Memory B cell (primary cell): ENCODE measurements at regions not wholly inside any gene's neighbourhood (a gene's known extent, or its start where the extent isn't known, plus 50 kb on each side); places are given as distances from the start of the nearest gene placed in this dataset.
"Not testable (repeated sequence)": the region's sequence is repeated elsewhere in the genome, so short reads cannot be mapped to it uniquely, and the experiment has no call there.

ENCODE experiments used
- ATAC-seq: fragments of 150-1000 bp; cut with Tn5 transposase; 2 replicates; pipeline ENCODE4 v1.10.0; 2021; ENCODE audit warnings: low read depth, mild to moderate bottlenecking, moderate library complexity
- DNase-seq, 2 donors: peaks; one replicate each; pipeline ENCODE4 v3.0.0; 2022; ENCODE audit warnings: low spot score in 2 of 2
- H3K27ac Mint-ChIP-seq: one replicate; pipeline ENCODE4 v1.8.0; 2022; ENCODE audit warnings: mild to moderate bottlenecking, moderate library complexity, mixed read lengths
- H3K27me3 Mint-ChIP-seq: one replicate; pipeline ENCODE4 v1.8.0; 2022; ENCODE audit warnings: mixed read lengths
- H3K36me3 Mint-ChIP-seq: one replicate; pipeline ENCODE4 v1.8.0; 2022; ENCODE audit warnings: mild to moderate bottlenecking, mixed read lengths
- H3K4me1 Mint-ChIP-seq: one replicate; pipeline ENCODE4 v1.8.0; 2022; ENCODE audit warnings: mixed read lengths
- H3K4me3 Mint-ChIP-seq: one replicate; pipeline ENCODE4 v1.8.0; 2022; ENCODE audit warnings: mild to moderate bottlenecking, moderate library complexity, mixed read lengths
- H3K9me3 Mint-ChIP-seq: one replicate; pipeline ENCODE4 v1.8.0; 2022; ENCODE audit warnings: mixed read lengths

GRCh38 chr4:102397056-102397455 is 51.8 kb upstream of the SLC39A8 start:
- not testable (repeated sequence) for H3K4me1 Mint-ChIP-seq, H3K27me3 Mint-ChIP-seq, H3K4me3 Mint-ChIP-seq, H3K36me3 Mint-ChIP-seq, H3K9me3 Mint-ChIP-seq, ATAC-seq, DNase-seq, H3K27ac Mint-ChIP-seq

DNA sequence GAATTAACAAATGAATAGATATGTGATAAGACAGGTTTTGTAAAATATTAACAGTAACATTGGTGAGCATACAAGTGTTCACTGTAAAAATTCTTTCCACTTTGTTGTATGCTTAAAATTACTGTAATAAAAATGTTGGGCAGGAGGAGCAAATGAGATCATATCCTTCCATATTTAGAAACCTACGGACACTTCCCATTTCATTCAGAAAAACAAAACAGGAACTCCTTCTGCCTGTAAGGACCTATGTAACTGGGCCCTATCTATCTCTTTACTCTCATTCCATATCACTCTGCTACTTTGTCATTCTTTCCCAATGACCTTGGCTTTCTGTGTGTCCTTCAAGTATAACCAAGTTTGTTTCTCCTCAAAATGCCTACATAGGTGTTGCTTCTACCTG is 53.7 kb upstream of the SLC39A8 start:
- Mint-ChIP-seq H3K4me1 (peaks cover 3% of the 10 kb centered on the region), H3K27ac (no peak overlapping the region), H3K9me3 (no peaks in the 10 kb centered on the region), H3K4me3 (no peak overlapping the region), H3K36me3 (no peaks in the 10 kb centered on the region), H3K27me3 (no peaks in the 10 kb centered on the region)
- ATAC-seq = no peak
- no peak for DNase-seq

GRCh38 chr4:102400898-102401297 is 55.6 kb upstream of the SLC39A8 start:
- Mint-ChIP-seq H3K4me3 (no peak overlapping the region), H3K36me3 (no peaks in the 10 kb centered on the region), H3K4me1 (peaks cover 3% of the 10 kb centered on the region), H3K9me3 (no peaks in the 10 kb centered on the region), H3K27ac (no peak overlapping the region), H3K27me3 (no peaks in the 10 kb centered on the region)
- ATAC-seq = no peak
- no peak for DNase-seq

- Mint-ChIP-seq H3K27me3 (no peaks in the 10 kb centered on the region), H3K4me3 (no peak overlapping the region), H3K36me3 (no peaks in the 10 kb centered on the region), H3K27ac (no peak overlapping the region), H3K9me3 (no peaks in the 10 kb centered on the region), H3K4me1 (peaks cover 3% of the 10 kb centered on the region)
- DNase-seq = no peak
- no peak for ATAC-seq
These were observed 56.9 kb upstream of the SLC39A8 start for GRCh38 chr4:102402223-102402622.

DNA sequence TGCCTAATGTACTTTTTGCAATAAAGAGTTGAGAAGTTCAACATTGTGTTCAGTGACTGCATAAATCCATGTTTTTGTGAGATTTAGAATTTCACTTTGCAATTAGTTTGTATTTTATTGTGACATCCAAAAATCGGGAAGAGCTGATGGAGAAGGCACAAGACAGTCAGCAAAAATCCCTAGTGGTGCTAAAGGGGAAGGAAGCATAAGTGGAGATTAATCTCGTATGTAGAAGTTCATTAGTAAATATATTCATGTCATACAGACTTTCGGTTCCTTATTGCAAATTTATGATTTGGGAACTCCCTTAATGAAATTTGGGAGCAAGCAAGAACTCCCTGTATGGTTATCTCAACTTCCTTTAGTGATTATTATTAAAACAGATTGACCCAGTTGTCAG is 57.8 kb upstream of the SLC39A8 start:
- no peak for DNase-seq
- Mint-ChIP-seq H3K27me3 (no peaks in the 10 kb centered on the region), H3K4me1 (peaks cover 3% of the 10 kb centered on the region), H3K9me3 (no peaks in the 10 kb centered on the region), H3K27ac (no peak overlapping the region), H3K4me3 (no peak overlapping the region), H3K36me3 (no peaks in the 10 kb centered on the region)
- no peak for ATAC-seq

DNA sequence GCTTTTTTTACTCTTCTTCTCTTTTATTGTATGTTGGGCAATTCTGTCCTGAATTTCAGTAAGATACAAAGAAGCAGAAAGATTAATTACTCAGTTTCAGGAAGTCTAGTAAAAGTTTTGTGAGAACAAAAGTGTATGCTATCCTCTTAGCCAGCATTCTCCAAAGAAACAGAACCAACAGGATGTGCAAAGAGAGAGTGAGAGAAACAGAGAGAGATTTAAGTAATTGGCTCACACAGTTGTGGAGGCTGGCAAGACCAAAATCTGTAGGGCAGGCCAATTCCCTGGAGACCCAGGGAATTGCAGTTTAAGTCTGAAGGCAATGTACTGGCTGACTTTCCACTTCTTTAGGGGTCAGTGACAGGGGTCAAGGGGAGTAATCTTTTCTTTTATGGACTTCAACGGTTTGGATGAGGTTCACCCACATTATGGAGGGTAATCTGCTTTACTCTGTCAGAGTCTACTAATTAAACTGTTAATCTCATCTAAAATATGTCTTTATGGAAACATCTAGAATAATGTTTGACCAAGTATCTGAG is 59.2 kb upstream of the SLC39A8 start:
- H3K27ac Mint-ChIP-seq = no peak overlapping the region
- H3K4me1 Mint-ChIP-seq = peaks cover 3% of the 10 kb centered on the region
- no peaks in the 10 kb centered on the region for H3K9me3 Mint-ChIP-seq
- H3K4me3 Mint-ChIP-seq = no peak overlapping the region
- ATAC-seq (no peak), DNase-seq (no peak)
- no peaks in the 10 kb centered on the region for H3K36me3 Mint-ChIP-seq
- H3K27me3 Mint-ChIP-seq = no peaks in the 10 kb centered on the region

- Mint-ChIP-seq H3K4me1 (peaks cover 3% of the 10 kb centered on the region), H3K27ac (no peak overlapping the region), H3K9me3 (no peaks in the 10 kb centered on the region), H3K36me3 (no peaks in the 10 kb centered on the region), H3K27me3 (no peaks in the 10 kb centered on the region), H3K4me3 (no peak overlapping the region)
- no peak for ATAC-seq
- no peak for DNase-seq
These were observed 60.6 kb upstream of the SLC39A8 start for GRCh38 chr4:102405821-102406401.

- not testable (repeated sequence) for ATAC-seq, H3K36me3 Mint-ChIP-seq, H3K27me3 Mint-ChIP-seq, H3K4me3 Mint-ChIP-seq, H3K27ac Mint-ChIP-seq, H3K9me3 Mint-ChIP-seq, H3K4me1 Mint-ChIP-seq, DNase-seq
These were observed 65.6 kb upstream of the SLC39A8 start for GRCh38 chr4:102410884-102411283.

GRCh38 chr4:102411408-102411807 is 66.1 kb upstream of the SLC39A8 start:
- DNase-seq (no peak), ATAC-seq (no peak)
- Mint-ChIP-seq H3K36me3 (no peaks in the 10 kb centered on the region), H3K27me3 (peaks cover 3% of the 10 kb centered on the region), H3K9me3 (no peaks in the 10 kb centered on the region), H3K4me1 (no peaks in the 10 kb centered on the region), H3K4me3 (no peak overlapping the region), H3K27ac (no peak overlapping the region)

- Mint-ChIP-seq H3K4me3 (no peak overlapping the region), H3K27me3 (peaks cover 3% of the 10 kb centered on the region), H3K36me3 (no peaks in the 10 kb centered on the region), H3K9me3 (no peaks in the 10 kb centered on the region), H3K4me1 (no peaks in the 10 kb centered on the region), H3K27ac (no peak overlapping the region)
- DNase-seq (no peak), ATAC-seq (no peak)
These were observed 71.5 kb upstream of the SLC39A8 start for GRCh38 chr4:102416765-102417164.

GRCh38 chr4:102420563-102421398 is 75.5 kb upstream of the SLC39A8 start:
- Mint-ChIP-seq H3K4me3 (no peak overlapping the region), H3K36me3 (no peaks in the 10 kb centered on the region), H3K27me3 (peaks cover 2% of the 10 kb centered on the region), H3K27ac (no peak overlapping the region), H3K4me1 (no peaks in the 10 kb centered on the region), H3K9me3 (peaks cover 1% of the 10 kb centered on the region)
- ATAC-seq (no peak), DNase-seq (no peak)

DNA sequence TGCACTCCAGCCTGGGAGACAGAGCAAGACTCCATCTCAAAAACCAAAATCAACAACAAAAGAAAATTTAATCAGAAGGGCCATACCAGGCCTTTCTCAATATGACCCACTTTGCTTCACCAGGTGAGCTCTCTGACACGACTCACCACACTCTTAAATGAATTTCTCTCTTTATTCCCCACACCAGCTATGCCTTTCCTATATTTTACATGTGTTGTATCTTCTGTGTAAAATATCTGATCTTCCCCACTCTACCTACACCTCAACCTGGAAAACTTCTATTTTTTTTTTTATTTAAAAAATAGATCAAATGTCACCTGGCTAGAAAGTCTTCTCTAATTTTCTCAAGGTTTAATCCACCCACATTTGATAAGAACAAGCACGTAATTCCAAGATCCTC is 77.6 kb upstream of the SLC39A8 start:
- no peak overlapping the region for H3K4me3 Mint-ChIP-seq
- H3K36me3 Mint-ChIP-seq = no peaks in the 10 kb centered on the region
- ATAC-seq (no peak), DNase-seq (no peak)
- no peaks in the 10 kb centered on the region for H3K4me1 Mint-ChIP-seq
- H3K27me3 Mint-ChIP-seq = no peaks in the 10 kb centered on the region
- no peak overlapping the region for H3K27ac Mint-ChIP-seq
- peaks cover 1% of the 10 kb centered on the region for H3K9me3 Mint-ChIP-seq

DNA sequence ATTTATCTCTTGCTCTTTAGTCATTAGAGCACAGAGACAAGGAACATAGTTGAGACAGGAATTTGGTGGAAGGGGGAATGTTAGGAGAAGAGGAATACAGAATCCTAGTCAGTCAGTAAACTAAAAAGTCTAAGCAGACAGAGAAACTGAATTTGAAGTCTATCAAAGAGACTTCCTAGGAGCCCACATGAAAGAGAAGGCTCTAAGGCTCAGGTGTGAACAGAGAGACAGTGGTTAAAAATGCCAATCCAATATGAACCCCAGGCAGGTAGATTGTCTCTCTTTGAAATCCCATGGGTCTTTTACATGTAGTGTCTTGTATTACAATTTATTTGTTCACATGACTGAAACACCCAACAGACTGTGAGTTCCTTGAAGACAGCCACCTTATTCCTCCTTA is 77.8 kb upstream of the NFKB1 start:
- DNase-seq = no peak
- no peaks in the 10 kb centered on the region for H3K36me3 Mint-ChIP-seq
- H3K9me3 Mint-ChIP-seq = peaks cover 1% of the 10 kb centered on the region
- ATAC-seq = no peak
- no peak overlapping the region for H3K4me3 Mint-ChIP-seq
- H3K4me1 Mint-ChIP-seq = no peaks in the 10 kb centered on the region
- no peak overlapping the region for H3K27ac Mint-ChIP-seq
- no peaks in the 10 kb centered on the region for H3K27me3 Mint-ChIP-seq

GRCh38 chr4:102427371-102427998 is 73.7 kb upstream of the NFKB1 start:
- Mint-ChIP-seq H3K4me1 (no peaks in the 10 kb centered on the region), H3K36me3 (no peaks in the 10 kb centered on the region), H3K27me3 (no peaks in the 10 kb centered on the region), H3K4me3 (no peak overlapping the region), H3K9me3 (peaks cover 1% of the 10 kb centered on the region), H3K27ac (no peak overlapping the region)
- ATAC-seq = no peak
- DNase-seq = no peak
